ENCODE measurements at regions not wholly inside any gene's neighbourhood (a gene's known extent, or its start where the extent isn't known, plus 50 kb on each side); places are given as distances from the start of the nearest gene placed in this dataset.

GRCh38 chr16:80344570-80344969, 196.2 kb upstream of the DYNLRB2 start:
- H3K4me3 ChIP-seq (ENCODE audit: low read length in 2 of 2): no peak overlapping the region
- no peak overlapping the region for H3K9ac ChIP-seq (ENCODE audit: low read depth in 1 of 2, low read length in 2 of 2)

GRCh38 chr16:80341263-80341662, 199.5 kb upstream of the DYNLRB2 start:
- Histone ChIP-seq H3K9ac (ENCODE audit: low read depth in 1 of 2, low read length in 2 of 2) (no peak overlapping the region), H3K4me3 (ENCODE audit: low read length in 2 of 2) (no peak overlapping the region), H3K9me3 (ENCODE audit: control insufficient read depth in 2 of 2, low read length in 2 of 2) (no peaks in the 10 kb centered on the region), H3K27me3 (ENCODE audit: control insufficient read depth in 2 of 2, insufficient read depth in 2 of 2, low read length in 2 of 2) (no peaks in the 10 kb centered on the region), H3K36me3 (ENCODE audit: control insufficient read depth in 2 of 2, insufficient read depth in 2 of 2, low read length in 2 of 2) (no peaks in the 10 kb centered on the region), H3K4me1 (ENCODE audit: control insufficient read depth in 2 of 2, insufficient read depth in 2 of 2, low read length in 2 of 2) (no peaks in the 10 kb centered on the region), H3K27ac (ENCODE audit: low read depth in 2 of 2, low read length in 2 of 2) (no peak overlapping the region)

More at GRCh38 chr16:80344570-80344969, 196.2 kb upstream of the DYNLRB2 start:
- Histone ChIP-seq H3K36me3 (ENCODE audit: control insufficient read depth in 2 of 2, insufficient read depth in 2 of 2, low read length in 2 of 2) (no peaks in the 10 kb centered on the region), H3K27me3 (ENCODE audit: control insufficient read depth in 2 of 2, insufficient read depth in 2 of 2, low read length in 2 of 2) (no peaks in the 10 kb centered on the region), H3K9me3 (ENCODE audit: control insufficient read depth in 2 of 2, low read length in 2 of 2) (no peaks in the 10 kb centered on the region), H3K4me1 (ENCODE audit: control insufficient read depth in 2 of 2, insufficient read depth in 2 of 2, low read length in 2 of 2) (no peaks in the 10 kb centered on the region), H3K27ac (ENCODE audit: low read depth in 2 of 2, low read length in 2 of 2) (no peak overlapping the region)

- Histone ChIP-seq H3K4me3 (ENCODE audit: low read length in 2 of 2) (no peak overlapping the region), H3K9ac (ENCODE audit: low read depth in 1 of 2, low read length in 2 of 2) (no peak overlapping the region), H3K36me3 (ENCODE audit: control insufficient read depth in 2 of 2, insufficient read depth in 2 of 2, low read length in 2 of 2) (no peaks in the 10 kb centered on the region), H3K27ac (ENCODE audit: low read depth in 2 of 2, low read length in 2 of 2) (no peak overlapping the region), H3K4me1 (ENCODE audit: control insufficient read depth in 2 of 2, insufficient read depth in 2 of 2, low read length in 2 of 2) (no peaks in the 10 kb centered on the region), H3K9me3 (ENCODE audit: control insufficient read depth in 2 of 2, low read length in 2 of 2) (no peaks in the 10 kb centered on the region), H3K27me3 (ENCODE audit: control insufficient read depth in 2 of 2, insufficient read depth in 2 of 2, low read length in 2 of 2) (no peaks in the 10 kb centered on the region)
Measured at GRCh38 chr16:80337786-80338185, 203.0 kb upstream of the DYNLRB2 start.

GRCh38 chr16:80330803-80331202, 210.0 kb upstream of the DYNLRB2 start:
- Histone ChIP-seq H3K4me3 (ENCODE audit: low read length in 2 of 2) (no peak overlapping the region), H3K27me3 (ENCODE audit: control insufficient read depth in 2 of 2, insufficient read depth in 2 of 2, low read length in 2 of 2) (no peaks in the 10 kb centered on the region), H3K27ac (ENCODE audit: low read depth in 2 of 2, low read length in 2 of 2) (no peak overlapping the region), H3K9ac (ENCODE audit: low read depth in 1 of 2, low read length in 2 of 2) (no peak overlapping the region), H3K4me1 (ENCODE audit: control insufficient read depth in 2 of 2, insufficient read depth in 2 of 2, low read length in 2 of 2) (no peaks in the 10 kb centered on the region), H3K9me3 (ENCODE audit: control insufficient read depth in 2 of 2, low read length in 2 of 2) (no peaks in the 10 kb centered on the region), H3K36me3 (ENCODE audit: control insufficient read depth in 2 of 2, insufficient read depth in 2 of 2, low read length in 2 of 2) (no peaks in the 10 kb centered on the region)

GRCh38 chr16:80330150-80330549, 210.6 kb upstream of the DYNLRB2 start:
- no peaks in the 10 kb centered on the region for H3K36me3 ChIP-seq (ENCODE audit: control insufficient read depth in 2 of 2, insufficient read depth in 2 of 2, low read length in 2 of 2)

GRCh38 chr16:80327740-80328139, 213.1 kb upstream of the DYNLRB2 start:
- Histone ChIP-seq H3K27ac (ENCODE audit: low read depth in 2 of 2, low read length in 2 of 2) (no peak overlapping the region), H3K9me3 (ENCODE audit: control insufficient read depth in 2 of 2, low read length in 2 of 2) (no peaks in the 10 kb centered on the region), H3K9ac (ENCODE audit: low read depth in 1 of 2, low read length in 2 of 2) (no peak overlapping the region), H3K4me3 (ENCODE audit: low read length in 2 of 2) (no peak overlapping the region), H3K27me3 (ENCODE audit: control insufficient read depth in 2 of 2, insufficient read depth in 2 of 2, low read length in 2 of 2) (no peaks in the 10 kb centered on the region), H3K4me1 (ENCODE audit: control insufficient read depth in 2 of 2, insufficient read depth in 2 of 2, low read length in 2 of 2) (no peaks in the 10 kb centered on the region), H3K36me3 (ENCODE audit: control insufficient read depth in 2 of 2, insufficient read depth in 2 of 2, low read length in 2 of 2) (no peaks in the 10 kb centered on the region)

More at GRCh38 chr16:80330150-80330549, 210.6 kb upstream of the DYNLRB2 start:
- H3K27me3 ChIP-seq (ENCODE audit: control insufficient read depth in 2 of 2, insufficient read depth in 2 of 2, low read length in 2 of 2): no peaks in the 10 kb centered on the region
- no peak overlapping the region for H3K27ac ChIP-seq (ENCODE audit: low read depth in 2 of 2, low read length in 2 of 2)
- no peak overlapping the region for H3K4me3 ChIP-seq (ENCODE audit: low read length in 2 of 2)
- H3K9me3 ChIP-seq (ENCODE audit: control insufficient read depth in 2 of 2, low read length in 2 of 2): no peaks in the 10 kb centered on the region
- H3K4me1 ChIP-seq (ENCODE audit: control insufficient read depth in 2 of 2, insufficient read depth in 2 of 2, low read length in 2 of 2): no peaks in the 10 kb centered on the region
- no peak overlapping the region for H3K9ac ChIP-seq (ENCODE audit: low read depth in 1 of 2, low read length in 2 of 2)

- H3K4me3 ChIP-seq (ENCODE audit: low read length in 2 of 2): no peak overlapping the region
- H3K36me3 ChIP-seq (ENCODE audit: control insufficient read depth in 2 of 2, insufficient read depth in 2 of 2, low read length in 2 of 2): no peaks in the 10 kb centered on the region
- no peaks in the 10 kb centered on the region for H3K9me3 ChIP-seq (ENCODE audit: control insufficient read depth in 2 of 2, low read length in 2 of 2)
- no peaks in the 10 kb centered on the region for H3K27me3 ChIP-seq (ENCODE audit: control insufficient read depth in 2 of 2, insufficient read depth in 2 of 2, low read length in 2 of 2)
- H3K27ac ChIP-seq (ENCODE audit: low read depth in 2 of 2, low read length in 2 of 2): no peak overlapping the region
- H3K9ac ChIP-seq (ENCODE audit: low read depth in 1 of 2, low read length in 2 of 2): no peak overlapping the region
- no peaks in the 10 kb centered on the region for H3K4me1 ChIP-seq (ENCODE audit: control insufficient read depth in 2 of 2, insufficient read depth in 2 of 2, low read length in 2 of 2)
Measured at GRCh38 chr16:80324371-80324770, 216.4 kb upstream of the DYNLRB2 start.

- Histone ChIP-seq H3K9me3 (ENCODE audit: control insufficient read depth in 2 of 2, low read length in 2 of 2) (no peaks in the 10 kb centered on the region), H3K4me3 (ENCODE audit: low read length in 2 of 2) (no peak overlapping the region), H3K4me1 (ENCODE audit: control insufficient read depth in 2 of 2, insufficient read depth in 2 of 2, low read length in 2 of 2) (no peaks in the 10 kb centered on the region), H3K36me3 (ENCODE audit: control insufficient read depth in 2 of 2, insufficient read depth in 2 of 2, low read length in 2 of 2) (no peaks in the 10 kb centered on the region), H3K27ac (ENCODE audit: low read depth in 2 of 2, low read length in 2 of 2) (no peak overlapping the region), H3K9ac (ENCODE audit: low read depth in 1 of 2, low read length in 2 of 2) (no peak overlapping the region), H3K27me3 (ENCODE audit: control insufficient read depth in 2 of 2, insufficient read depth in 2 of 2, low read length in 2 of 2) (no peaks in the 10 kb centered on the region)
Measured at GRCh38 chr16:80323808-80324195, 217.0 kb upstream of the DYNLRB2 start.

GRCh38 chr16:80323187-80323807, 217.5 kb upstream of the DYNLRB2 start:
- no peaks in the 10 kb centered on the region for H3K4me1 ChIP-seq (ENCODE audit: control insufficient read depth in 2 of 2, insufficient read depth in 2 of 2, low read length in 2 of 2)
- no peaks in the 10 kb centered on the region for H3K9me3 ChIP-seq (ENCODE audit: control insufficient read depth in 2 of 2, low read length in 2 of 2)
- no peak overlapping the region for H3K4me3 ChIP-seq (ENCODE audit: low read length in 2 of 2)
- no peaks in the 10 kb centered on the region for H3K36me3 ChIP-seq (ENCODE audit: control insufficient read depth in 2 of 2, insufficient read depth in 2 of 2, low read length in 2 of 2)
- no peak overlapping the region for H3K9ac ChIP-seq (ENCODE audit: low read depth in 1 of 2, low read length in 2 of 2)
- H3K27ac ChIP-seq (ENCODE audit: low read depth in 2 of 2, low read length in 2 of 2): no peak overlapping the region
- no peaks in the 10 kb centered on the region for H3K27me3 ChIP-seq (ENCODE audit: control insufficient read depth in 2 of 2, insufficient read depth in 2 of 2, low read length in 2 of 2)

GRCh38 chr16:80319181-80319580, 221.6 kb upstream of the DYNLRB2 start:
- Histone ChIP-seq H3K36me3 (ENCODE audit: control insufficient read depth in 2 of 2, insufficient read depth in 2 of 2, low read length in 2 of 2) (no peaks in the 10 kb centered on the region), H3K27me3 (ENCODE audit: control insufficient read depth in 2 of 2, insufficient read depth in 2 of 2, low read length in 2 of 2) (no peaks in the 10 kb centered on the region), H3K9me3 (ENCODE audit: control insufficient read depth in 2 of 2, low read length in 2 of 2) (no peaks in the 10 kb centered on the region), H3K9ac (ENCODE audit: low read depth in 1 of 2, low read length in 2 of 2) (no peak overlapping the region), H3K4me1 (ENCODE audit: control insufficient read depth in 2 of 2, insufficient read depth in 2 of 2, low read length in 2 of 2) (no peaks in the 10 kb centered on the region), H3K27ac (ENCODE audit: low read depth in 2 of 2, low read length in 2 of 2) (no peak overlapping the region), H3K4me3 (ENCODE audit: low read length in 2 of 2) (no peak overlapping the region)

GRCh38 chr16:80318107-80318506, 222.7 kb upstream of the DYNLRB2 start:
- H3K9me3 ChIP-seq (ENCODE audit: control insufficient read depth in 2 of 2, low read length in 2 of 2): no peaks in the 10 kb centered on the region
- no peak overlapping the region for H3K4me3 ChIP-seq (ENCODE audit: low read length in 2 of 2)
- H3K36me3 ChIP-seq (ENCODE audit: control insufficient read depth in 2 of 2, insufficient read depth in 2 of 2, low read length in 2 of 2): no peaks in the 10 kb centered on the region
- no peaks in the 10 kb centered on the region for H3K27me3 ChIP-seq (ENCODE audit: control insufficient read depth in 2 of 2, insufficient read depth in 2 of 2, low read length in 2 of 2)
- H3K9ac ChIP-seq (ENCODE audit: low read depth in 1 of 2, low read length in 2 of 2): no peak overlapping the region
- no peak overlapping the region for H3K27ac ChIP-seq (ENCODE audit: low read depth in 2 of 2, low read length in 2 of 2)
- no peaks in the 10 kb centered on the region for H3K4me1 ChIP-seq (ENCODE audit: control insufficient read depth in 2 of 2, insufficient read depth in 2 of 2, low read length in 2 of 2)

All from mucosa of rectum (tissue), 2 donors.